BLaER1 (cell line): ENCODE measurements at regions not wholly inside any gene's neighbourhood (a gene's known extent, or its start where the extent isn't known, plus 50 kb on each side); places are given as distances from the start of the nearest gene placed in this dataset.

Experiments used
- H3K27ac ChIP-seq: shearing (Covaris generic); formaldehyde crosslinking; 2 replicates; pipeline ENCODE4 v1.8.1; 2022
- H3K27me3 ChIP-seq: shearing (Covaris generic); formaldehyde crosslinking; 2 replicates; pipeline ENCODE4 v1.8.1; 2022
- H3K36me3 ChIP-seq: shearing (Covaris generic); formaldehyde crosslinking; 2 replicates; pipeline ENCODE4 v1.8.1; 2022
- H3K4me1 ChIP-seq: shearing (Covaris generic); formaldehyde crosslinking; 2 replicates; pipeline ENCODE4 v1.8.1; 2022
- H3K4me2 ChIP-seq: shearing (Covaris generic); formaldehyde crosslinking; 2 replicates; pipeline ENCODE4 v1.8.1; 2022
- H3K4me3 ChIP-seq: shearing (Covaris generic); formaldehyde crosslinking; 2 replicates; pipeline ENCODE4 v1.8.1; 2022
- H3K9ac ChIP-seq: shearing (Covaris generic); formaldehyde crosslinking; 2 replicates; pipeline ENCODE4 v1.8.1; 2022
- H3K9me3 ChIP-seq: shearing (Covaris generic); formaldehyde crosslinking; 2 replicates; pipeline ENCODE4 v1.8.1; 2022
- H4K20me1 ChIP-seq: shearing (Covaris generic); formaldehyde crosslinking; 2 replicates; pipeline ENCODE4 v1.8.1; 2022
- Cebpa-rat ChIP-seq: shearing (Covaris generic); IDR thresholded peaks from 2 replicates; pipeline ENCODE4 v1.8.1; 2022

DNA sequence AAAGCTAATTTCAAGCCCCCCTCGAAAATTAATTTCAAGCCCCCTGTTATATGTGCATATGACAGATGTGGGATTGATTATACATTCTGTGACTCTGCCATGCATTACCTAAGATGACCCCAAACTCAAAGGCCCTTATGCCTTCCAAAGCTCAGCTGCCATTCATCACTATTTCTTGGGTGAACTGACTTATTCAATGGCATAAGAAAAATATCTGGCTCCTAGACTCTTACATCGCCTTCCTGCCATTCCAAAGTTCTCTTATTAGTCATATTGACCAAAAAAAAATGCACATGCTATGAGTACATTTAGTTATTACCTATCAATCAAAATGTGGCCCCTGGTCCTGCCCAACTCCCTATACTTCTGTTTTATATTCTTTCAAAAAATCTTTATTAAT, 291.8 kb upstream of the CHAC2 start:
- Histone ChIP-seq H3K4me3 (no peak overlapping the region), H3K9ac (no peak overlapping the region), H3K4me1 (no peaks in the 10 kb centered on the region), H3K27ac (no peak overlapping the region), H4K20me1 (no peaks in the 10 kb centered on the region), H3K4me2 (no peak overlapping the region), H3K27me3 (no peaks in the 10 kb centered on the region), H3K9me3 (no peaks in the 10 kb centered on the region), H3K36me3 (no peaks in the 10 kb centered on the region)
- TF ChIP-seq Cebpa-rat = no peak

DNA sequence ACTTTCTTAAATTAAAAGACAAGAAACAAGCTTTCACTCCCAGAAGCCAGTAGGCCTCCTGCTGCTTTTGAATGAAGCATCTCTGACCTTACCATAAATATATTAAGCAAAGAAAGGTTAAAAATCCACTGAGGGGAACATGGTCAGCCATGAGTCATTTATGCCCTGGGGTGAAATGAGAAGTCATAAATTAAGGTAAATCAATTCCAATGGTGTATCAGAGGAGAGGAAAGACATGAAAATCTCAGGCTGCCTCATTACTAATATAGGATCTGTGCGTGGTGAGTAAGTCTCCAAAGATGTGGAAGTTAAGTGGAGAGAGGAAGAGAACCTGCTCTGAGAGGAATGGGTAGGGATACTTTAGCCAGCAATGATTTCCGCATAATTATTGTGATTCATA, 292.3 kb upstream of the CHAC2 start:
- H3K27me3 ChIP-seq = no peaks in the 10 kb centered on the region
- H3K27ac ChIP-seq = no peak overlapping the region
- no peak overlapping the region for H3K9ac ChIP-seq
- H4K20me1 ChIP-seq = no peaks in the 10 kb centered on the region
- no peak overlapping the region for H3K4me2 ChIP-seq
- no peaks in the 10 kb centered on the region for H3K9me3 ChIP-seq
- H3K4me1 ChIP-seq = no peaks in the 10 kb centered on the region
- no peaks in the 10 kb centered on the region for H3K36me3 ChIP-seq
- TF ChIP-seq Cebpa-rat = no peak
- H3K4me3 ChIP-seq = no peak overlapping the region

DNA sequence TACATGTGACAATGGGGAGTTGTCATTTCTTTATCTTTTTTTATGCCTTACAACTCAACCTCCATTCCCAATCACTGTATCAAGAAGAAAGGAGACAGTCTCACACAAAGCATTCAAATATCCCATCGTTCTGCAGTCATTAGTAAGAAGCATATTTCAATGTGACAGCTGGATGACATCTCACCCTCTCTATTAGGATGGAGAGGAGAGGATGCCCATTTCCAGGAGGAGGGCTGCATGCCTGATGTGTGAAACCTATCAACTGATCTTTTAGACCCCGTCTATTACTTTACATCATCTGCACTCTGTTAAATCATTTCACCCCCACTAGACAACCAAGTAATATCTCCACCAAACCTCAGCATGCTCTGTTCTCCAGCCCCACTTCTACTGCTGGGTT, 292.7 kb upstream of the CHAC2 start:
- no peak for TF ChIP-seq Cebpa-rat
- H3K9ac ChIP-seq = no peak overlapping the region
- H3K4me1 ChIP-seq = no peaks in the 10 kb centered on the region
- H3K36me3 ChIP-seq = no peaks in the 10 kb centered on the region
- no peaks in the 10 kb centered on the region for H4K20me1 ChIP-seq
- no peak overlapping the region for H3K4me3 ChIP-seq
- H3K27ac ChIP-seq = no peak overlapping the region
- H3K9me3 ChIP-seq = no peaks in the 10 kb centered on the region
- H3K4me2 ChIP-seq = no peak overlapping the region
- H3K27me3 ChIP-seq = no peaks in the 10 kb centered on the region

DNA sequence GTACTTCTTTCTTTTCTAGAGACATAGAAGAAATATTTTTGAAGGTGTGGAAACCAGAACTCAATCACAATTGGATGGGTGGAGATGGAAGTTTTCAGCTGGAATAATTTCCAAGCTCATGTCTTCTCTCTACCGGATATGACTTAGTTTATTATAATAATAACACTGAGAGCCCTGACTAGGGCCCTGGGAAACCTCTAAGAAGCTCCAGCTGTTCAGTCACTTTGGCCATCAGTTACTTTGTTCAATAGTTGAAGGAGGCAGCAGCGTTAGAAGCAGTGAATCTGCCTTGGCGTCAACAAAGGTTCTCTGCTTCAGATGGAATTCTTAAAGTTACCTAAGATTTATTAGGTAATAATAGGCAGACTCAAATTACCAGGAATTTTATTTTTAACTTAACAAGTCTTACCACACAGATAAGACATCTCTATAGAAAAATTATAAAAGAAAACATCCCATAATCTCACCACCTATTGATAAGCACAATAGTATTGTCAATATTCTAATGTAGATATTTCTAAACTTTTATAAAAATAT, 293.8 kb upstream of the CHAC2 start:
- no peaks in the 10 kb centered on the region for H3K27me3 ChIP-seq

DNA sequence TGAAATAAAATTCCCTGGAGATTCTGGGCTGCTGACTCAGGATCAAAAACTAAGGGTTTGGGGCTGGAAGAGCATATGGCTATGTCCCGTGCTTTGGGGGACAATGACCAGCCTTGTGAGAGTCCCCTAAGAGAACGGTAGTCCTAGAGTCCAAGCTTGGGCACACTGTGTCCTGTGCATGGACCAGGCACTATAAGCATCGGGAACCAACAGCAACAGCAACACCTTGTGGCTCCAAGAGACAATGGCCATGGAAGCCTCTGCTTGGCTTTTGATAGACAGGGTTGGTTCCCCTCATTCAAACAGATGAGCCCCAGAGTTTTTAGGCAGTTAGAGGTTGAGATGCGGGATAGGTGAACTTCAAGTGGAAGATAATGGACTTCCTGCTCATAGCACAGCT, 294.4 kb upstream of the CHAC2 start:
- no peak for TF ChIP-seq Cebpa-rat
- Histone ChIP-seq H3K4me3 (no peak overlapping the region), H3K4me1 (no peaks in the 10 kb centered on the region), H3K9me3 (no peaks in the 10 kb centered on the region), H3K27me3 (no peaks in the 10 kb centered on the region), H3K36me3 (no peaks in the 10 kb centered on the region), H3K9ac (no peak overlapping the region), H3K4me2 (no peak overlapping the region), H4K20me1 (no peaks in the 10 kb centered on the region), H3K27ac (no peak overlapping the region)

More for the DNA sequence above, 293.8 kb upstream of the CHAC2 start:
- Histone ChIP-seq H3K4me2 (no peak overlapping the region), H3K4me1 (no peaks in the 10 kb centered on the region), H4K20me1 (no peaks in the 10 kb centered on the region), H3K9ac (no peak overlapping the region), H3K4me3 (no peak overlapping the region), H3K9me3 (no peaks in the 10 kb centered on the region), H3K27ac (no peak overlapping the region), H3K36me3 (no peaks in the 10 kb centered on the region)
- no peak for TF ChIP-seq Cebpa-rat

DNA sequence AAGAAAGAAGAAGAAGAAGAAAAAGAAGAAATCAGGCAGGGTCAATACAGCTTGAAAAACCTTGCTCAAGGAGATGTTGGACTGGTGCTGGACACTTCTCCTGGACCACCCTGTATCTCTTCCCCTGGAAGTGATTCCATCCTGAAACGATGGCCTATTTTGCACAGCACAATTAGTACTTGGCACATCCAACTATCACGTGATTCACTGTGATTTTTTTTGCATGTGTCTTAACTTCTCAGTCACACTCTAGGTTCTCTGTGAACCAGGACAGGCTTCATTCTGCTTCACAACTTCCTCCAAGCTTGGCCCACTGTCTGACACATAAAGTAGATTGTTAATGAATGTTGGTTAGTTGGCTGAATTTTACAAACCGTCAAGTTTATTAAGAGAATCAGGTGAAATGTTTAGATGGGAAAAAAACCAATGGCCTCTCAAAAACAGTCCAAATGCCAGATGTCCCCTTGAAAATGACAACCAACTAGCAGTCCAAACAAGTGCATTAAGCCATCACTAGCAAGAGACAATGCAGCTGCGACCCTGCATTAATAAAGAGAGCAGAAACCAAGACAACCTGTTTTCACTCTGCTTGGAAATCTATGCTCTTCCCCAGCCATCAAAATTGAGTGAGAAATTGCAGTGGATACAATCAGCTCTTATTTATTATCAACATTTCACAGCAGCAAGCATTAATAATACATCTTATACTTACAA, 300.0 kb upstream of the CHAC2 start:
- no peaks in the 10 kb centered on the region for H3K9me3 ChIP-seq
- H3K4me3 ChIP-seq = no peak overlapping the region
- no peaks in the 10 kb centered on the region for H4K20me1 ChIP-seq
- no peak overlapping the region for H3K27ac ChIP-seq
- no peaks in the 10 kb centered on the region for H3K36me3 ChIP-seq
- no peak overlapping the region for H3K9ac ChIP-seq
- no peak for TF ChIP-seq Cebpa-rat
- no peak overlapping the region for H3K4me2 ChIP-seq
- H3K27me3 ChIP-seq = no peaks in the 10 kb centered on the region
- H3K4me1 ChIP-seq = no peaks in the 10 kb centered on the region

DNA sequence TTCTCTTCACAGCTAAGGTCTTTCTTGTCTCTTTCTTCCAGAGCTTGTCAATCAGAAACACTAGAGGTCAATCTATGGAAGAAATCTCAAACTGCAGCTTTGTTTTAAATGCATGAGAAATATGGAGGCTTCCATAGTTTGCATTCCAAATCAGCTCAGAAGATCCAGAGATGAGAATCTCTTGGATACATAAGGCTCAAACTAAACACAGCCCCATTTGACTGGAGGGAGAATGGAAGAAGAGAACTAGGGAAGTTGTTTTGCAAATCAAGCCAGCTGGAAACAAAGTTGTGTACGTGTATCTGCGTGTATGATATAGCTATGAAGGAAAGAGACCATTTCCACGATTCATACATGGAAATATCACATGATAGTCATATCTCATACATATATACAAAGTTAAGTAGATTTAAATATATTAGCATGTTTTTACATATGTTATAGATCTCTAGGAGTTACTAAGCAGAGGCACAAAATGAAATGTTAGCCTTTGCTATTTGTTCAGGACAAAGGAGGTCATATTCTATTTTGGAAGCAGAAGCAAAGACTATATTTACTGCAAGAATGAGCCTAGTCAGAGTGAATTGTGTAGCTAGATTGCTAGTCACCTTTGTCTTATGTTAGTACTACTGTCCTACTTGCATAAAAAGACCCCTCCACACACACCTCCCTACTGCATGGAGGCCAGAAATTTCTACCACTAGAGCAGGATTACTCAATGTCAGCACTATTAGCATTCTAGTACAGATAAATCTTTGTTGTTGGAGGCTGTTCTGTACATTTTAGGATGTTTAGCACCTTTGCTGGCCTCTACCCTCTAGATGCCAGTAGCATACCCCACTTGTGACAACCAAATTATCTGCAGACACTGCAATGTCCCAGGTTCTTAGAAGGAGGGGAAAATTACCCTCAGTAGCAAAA, 303.5 kb upstream of the CHAC2 start:
- no peak overlapping the region for H3K27ac ChIP-seq
- no peak overlapping the region for H3K4me3 ChIP-seq
- no peaks in the 10 kb centered on the region for H3K27me3 ChIP-seq
- no peaks in the 10 kb centered on the region for H3K36me3 ChIP-seq
- H3K9me3 ChIP-seq = no peaks in the 10 kb centered on the region
- H4K20me1 ChIP-seq = no peaks in the 10 kb centered on the region
- no peaks in the 10 kb centered on the region for H3K4me1 ChIP-seq
- no peak overlapping the region for H3K9ac ChIP-seq
- no peak overlapping the region for H3K4me2 ChIP-seq
- TF ChIP-seq Cebpa-rat = no peak

DNA sequence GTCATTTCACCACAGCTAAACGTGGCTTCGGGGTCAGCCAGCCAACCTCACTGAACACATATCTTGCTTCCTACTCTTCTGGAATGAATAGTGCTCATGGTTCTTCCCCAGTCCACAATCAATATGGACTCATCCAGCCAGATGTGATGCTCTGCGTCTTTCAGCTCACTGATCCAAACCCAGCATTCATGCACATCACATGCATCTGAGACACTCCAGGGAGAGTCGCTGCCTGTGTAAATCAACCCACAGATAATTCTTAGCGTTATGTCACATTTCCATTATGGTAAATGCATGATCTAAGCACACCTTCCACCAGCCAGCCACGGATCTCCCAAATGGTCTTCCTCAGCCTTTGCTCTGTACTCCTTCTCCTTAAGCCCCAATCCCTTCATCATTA, 306.7 kb upstream of the CHAC2 start:
- H3K36me3 ChIP-seq = no peaks in the 10 kb centered on the region

DNA sequence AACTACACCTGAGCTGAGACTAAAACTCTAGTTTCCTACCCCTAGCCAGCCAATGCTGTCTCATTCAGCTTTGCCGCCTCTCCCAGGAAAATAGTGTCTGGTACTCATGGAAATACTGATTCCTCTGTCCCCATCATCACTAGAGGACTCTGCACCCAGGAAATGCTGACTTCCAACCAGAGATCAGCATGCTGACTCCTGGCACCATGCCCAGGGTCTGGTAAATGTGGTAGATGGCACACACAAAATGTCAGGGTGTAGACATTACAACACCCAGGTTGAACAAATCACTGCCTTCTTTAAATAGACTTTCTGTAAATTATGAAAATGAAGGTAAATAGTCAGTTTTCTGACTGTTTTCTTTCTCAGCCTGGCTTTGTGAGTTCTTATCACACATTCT, 307.3 kb upstream of the CHAC2 start:
- TF ChIP-seq Cebpa-rat = no peak
- no peaks in the 10 kb centered on the region for H3K36me3 ChIP-seq
- no peaks in the 10 kb centered on the region for H3K4me1 ChIP-seq
- no peaks in the 10 kb centered on the region for H4K20me1 ChIP-seq
- no peaks in the 10 kb centered on the region for H3K9me3 ChIP-seq
- no peak overlapping the region for H3K4me2 ChIP-seq
- H3K4me3 ChIP-seq = no peak overlapping the region
- H3K9ac ChIP-seq = no peak overlapping the region
- H3K27me3 ChIP-seq = no peaks in the 10 kb centered on the region
- H3K27ac ChIP-seq = no peak overlapping the region

More for the DNA sequence above, 306.7 kb upstream of the CHAC2 start:
- Histone ChIP-seq H3K27me3 (no peaks in the 10 kb centered on the region), H3K27ac (no peak overlapping the region), H3K4me2 (no peak overlapping the region), H3K4me1 (no peaks in the 10 kb centered on the region), H3K4me3 (no peak overlapping the region), H3K9me3 (no peaks in the 10 kb centered on the region), H4K20me1 (no peaks in the 10 kb centered on the region), H3K9ac (no peak overlapping the region)
- no peak for TF ChIP-seq Cebpa-rat

DNA sequence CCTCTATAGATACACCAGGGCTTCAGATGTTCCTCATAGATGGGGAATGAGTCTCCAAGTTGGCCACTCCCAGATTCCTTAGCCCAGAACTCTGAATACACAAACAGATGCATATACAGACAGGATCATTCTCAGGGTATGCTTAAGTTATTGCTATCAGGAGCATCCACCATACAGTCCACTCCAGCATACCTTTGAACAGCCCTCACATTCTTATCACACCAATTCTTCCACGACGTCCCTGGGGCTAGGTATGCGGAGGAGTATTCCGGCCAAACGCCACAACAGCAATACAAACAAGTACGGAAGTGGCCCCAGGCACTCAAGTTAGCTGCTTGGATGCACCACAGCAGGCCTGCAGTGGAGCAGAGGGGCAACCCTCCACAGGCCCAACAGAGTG, 312.5 kb upstream of the CHAC2 start:
- Histone ChIP-seq H3K4me2 (no peak overlapping the region), H3K4me3 (no peak overlapping the region), H3K9me3 (no peaks in the 10 kb centered on the region), H3K4me1 (no peaks in the 10 kb centered on the region), H4K20me1 (no peaks in the 10 kb centered on the region), H3K27me3 (no peaks in the 10 kb centered on the region), H3K27ac (no peak overlapping the region), H3K36me3 (no peaks in the 10 kb centered on the region), H3K9ac (no peak overlapping the region)
- no peak for TF ChIP-seq Cebpa-rat
